ENCODE measurements at regions not wholly inside any gene's neighbourhood (a gene's known extent, or its start where the extent isn't known, plus 50 kb on each side); places are given as distances from the start of the nearest gene placed in this dataset.
"Not testable (repeated sequence)": the region's sequence is repeated elsewhere in the genome, so short reads cannot be mapped to it uniquely, and the experiment has no call there.

DNA sequence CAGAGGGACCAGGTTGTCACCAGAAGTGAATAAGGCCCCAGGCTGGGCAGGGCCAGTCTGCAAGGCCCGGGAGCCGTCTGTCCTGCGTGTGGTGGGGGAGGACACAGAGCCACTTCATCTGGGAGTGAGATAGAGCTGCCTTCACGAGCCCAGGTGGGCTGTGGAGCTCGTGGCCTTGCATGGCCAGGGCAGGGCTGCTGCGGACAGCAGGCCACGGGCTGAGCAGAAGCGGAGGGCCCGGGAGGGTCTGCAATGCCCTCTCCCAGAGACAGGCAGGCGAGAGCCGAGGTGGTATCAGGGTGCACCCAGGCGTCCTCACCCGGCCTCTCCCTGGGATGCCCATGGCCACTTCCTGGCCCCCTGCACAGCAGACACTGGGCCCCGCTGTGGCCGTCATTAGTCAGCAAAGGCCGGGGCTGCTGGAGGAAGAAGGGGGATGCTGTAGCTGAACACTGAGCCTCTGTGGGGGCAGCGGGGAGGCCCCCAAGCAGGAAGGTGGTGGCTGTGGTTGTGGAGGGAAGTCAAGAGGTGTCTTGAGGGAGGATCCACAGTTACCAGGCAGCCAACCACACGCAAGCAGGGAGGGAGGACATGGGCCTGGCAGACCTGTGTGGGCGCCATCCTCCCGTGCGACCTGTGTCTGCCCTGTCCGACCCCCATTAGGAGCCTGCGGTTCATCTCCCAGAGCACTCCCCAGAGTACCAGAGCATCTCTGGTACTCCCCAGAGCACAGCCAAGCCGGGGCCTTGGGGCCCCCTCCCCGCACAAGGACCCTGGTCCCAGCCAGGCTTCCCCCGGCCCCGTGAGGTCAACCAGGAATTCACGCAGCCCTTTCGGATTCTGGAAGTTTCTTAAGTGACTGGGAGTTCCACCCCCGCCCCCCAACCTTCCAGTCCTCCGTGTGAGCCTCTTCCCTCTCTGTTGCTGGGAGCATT, 1109.5 kb downstream of the BRD1 start:
- no peak for DNase-seq

DNA sequence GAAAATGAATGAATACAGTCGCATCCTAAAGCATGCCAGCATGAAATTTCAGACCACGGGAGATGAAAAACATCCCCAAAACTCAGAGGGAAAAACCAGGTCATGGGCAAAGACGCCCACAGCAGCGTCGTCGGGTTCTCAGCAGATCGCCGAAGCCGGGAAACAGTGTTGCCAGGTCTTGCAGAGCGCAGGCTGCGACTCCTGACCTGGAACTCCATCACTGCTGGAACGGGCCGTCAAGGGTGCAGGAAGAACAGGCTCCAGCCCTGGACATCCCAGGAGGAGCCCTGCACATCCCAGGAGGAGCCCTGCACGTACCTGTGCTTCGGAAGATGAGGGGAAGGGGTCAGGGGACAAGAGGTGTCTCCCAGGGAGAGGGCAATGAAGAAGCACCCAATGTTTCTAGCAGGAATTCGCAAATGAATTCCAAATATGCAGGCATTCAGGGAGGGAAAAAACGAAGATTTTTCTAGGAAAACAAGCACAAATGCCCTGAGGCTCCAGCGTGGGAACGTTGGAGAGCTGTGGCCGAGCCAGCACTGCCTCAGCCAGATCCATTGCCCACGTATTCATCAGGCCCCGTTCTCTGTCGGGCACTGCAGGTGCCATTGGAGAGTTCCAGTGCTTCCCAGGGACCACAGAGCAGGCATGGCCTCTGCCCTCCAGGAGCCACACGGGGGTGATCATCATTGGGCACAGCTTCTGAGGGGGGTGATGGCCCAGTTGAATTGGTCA, 1110.4 kb downstream of the BRD1 start:
- DNase-seq, result no peak

DNA sequence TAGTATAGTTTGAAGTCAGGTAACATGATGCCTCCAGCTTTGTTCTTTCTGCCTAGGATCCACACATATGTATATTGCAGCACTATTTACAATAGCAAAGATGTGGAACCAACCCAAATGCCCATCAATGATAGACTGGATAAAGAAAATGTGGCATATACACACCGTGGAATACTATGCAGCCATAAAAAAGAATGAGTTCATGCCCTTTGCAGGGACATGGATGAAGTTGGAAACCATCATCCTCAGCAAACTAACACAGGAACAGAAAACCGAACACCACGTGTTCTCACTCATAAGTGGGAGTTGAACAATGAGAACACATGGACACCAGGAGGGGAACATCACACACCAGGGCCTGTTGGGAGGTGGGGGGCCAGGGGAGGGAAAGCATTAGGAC, 1111.5 kb downstream of the BRD1 start:
- not testable (repeated sequence) for DNase-seq

DNA sequence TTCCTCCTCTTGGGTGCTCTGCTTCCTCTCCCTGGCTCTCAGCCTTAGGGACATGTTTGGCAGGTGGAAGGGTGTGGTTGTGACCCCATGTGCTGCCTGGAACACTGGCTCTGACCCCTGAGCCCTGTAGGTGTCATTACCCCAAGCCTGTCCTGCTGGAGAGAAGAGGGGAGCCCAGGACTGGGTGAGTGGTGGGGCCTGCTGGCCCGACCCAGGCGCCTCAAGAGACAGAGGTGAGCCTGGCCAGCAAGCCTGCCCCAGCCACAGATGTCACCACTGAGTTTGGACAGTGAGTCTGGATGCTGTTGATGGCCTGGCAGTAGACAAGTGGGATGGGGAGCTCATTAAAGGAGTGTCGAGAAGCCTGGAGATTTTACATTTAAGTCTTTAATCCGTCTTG, 1112.2 kb downstream of the BRD1 start:
- no peak for DNase-seq

DNA sequence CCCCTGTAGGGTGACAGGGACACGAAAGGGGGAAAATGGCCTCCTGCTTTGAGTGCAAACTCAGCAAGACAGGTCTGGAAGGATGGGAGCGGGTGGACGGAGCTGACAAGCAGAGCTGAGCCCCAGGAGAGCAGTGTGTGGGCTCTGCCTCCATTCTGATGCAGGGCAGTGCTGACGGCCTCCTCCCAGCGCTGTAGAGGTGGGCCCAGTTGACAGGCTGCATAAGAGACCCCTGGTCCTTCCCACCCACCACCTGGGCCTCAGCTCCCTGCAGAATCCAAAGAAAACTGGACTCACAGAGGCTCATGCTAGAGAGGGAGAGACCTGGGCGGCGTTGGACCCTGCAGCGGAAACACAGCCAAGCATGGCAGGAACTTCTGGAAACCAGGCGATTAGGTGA, 1113.4 kb downstream of the BRD1 start:
- no peak for DNase-seq

DNA sequence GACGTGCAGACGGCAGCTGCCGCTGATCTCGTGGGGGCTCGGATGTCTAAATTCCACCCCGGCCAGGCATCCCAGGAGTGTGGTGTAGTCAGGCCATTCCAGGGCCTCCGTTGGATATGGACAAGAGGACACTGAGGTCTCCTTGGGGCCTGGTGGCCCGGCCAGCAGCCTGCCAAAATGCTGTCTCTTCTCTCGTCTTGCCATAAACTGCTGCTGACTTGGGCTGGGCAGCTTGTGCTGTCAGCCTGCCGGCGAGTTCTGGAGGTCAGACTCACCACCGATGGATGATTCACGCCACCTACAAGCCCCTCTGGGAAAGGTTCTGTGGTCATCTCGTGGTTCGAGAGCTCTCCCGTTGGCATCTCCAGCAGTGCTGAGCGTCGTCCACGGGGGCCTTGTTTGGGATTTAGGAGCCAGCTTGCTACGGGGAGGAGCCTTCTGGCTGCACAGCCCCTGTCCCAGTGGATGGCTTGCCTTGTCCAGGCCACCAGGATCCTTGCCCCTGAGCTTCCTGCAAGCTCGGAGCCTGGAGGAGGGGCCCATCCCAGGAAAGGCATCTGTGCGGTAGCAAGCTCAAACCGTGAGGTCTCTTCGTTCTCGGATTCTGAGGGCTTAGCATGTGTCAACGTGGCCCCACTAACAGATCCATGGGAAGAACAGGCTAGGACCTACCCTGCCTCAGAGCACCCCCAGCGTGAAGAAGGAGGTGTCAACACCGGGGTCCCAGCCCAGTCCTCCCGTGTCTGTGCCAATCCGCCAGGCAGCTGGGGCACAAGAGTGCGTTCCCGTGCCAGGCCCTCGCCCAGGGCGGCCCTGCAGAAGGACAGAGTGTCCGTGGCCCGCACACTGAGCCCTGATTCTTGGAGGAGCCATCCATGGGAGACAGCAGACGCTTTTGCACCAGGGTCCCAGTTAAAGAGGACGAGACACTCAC, 1114.1 kb downstream of the BRD1 start:
- no peak for DNase-seq

DNA sequence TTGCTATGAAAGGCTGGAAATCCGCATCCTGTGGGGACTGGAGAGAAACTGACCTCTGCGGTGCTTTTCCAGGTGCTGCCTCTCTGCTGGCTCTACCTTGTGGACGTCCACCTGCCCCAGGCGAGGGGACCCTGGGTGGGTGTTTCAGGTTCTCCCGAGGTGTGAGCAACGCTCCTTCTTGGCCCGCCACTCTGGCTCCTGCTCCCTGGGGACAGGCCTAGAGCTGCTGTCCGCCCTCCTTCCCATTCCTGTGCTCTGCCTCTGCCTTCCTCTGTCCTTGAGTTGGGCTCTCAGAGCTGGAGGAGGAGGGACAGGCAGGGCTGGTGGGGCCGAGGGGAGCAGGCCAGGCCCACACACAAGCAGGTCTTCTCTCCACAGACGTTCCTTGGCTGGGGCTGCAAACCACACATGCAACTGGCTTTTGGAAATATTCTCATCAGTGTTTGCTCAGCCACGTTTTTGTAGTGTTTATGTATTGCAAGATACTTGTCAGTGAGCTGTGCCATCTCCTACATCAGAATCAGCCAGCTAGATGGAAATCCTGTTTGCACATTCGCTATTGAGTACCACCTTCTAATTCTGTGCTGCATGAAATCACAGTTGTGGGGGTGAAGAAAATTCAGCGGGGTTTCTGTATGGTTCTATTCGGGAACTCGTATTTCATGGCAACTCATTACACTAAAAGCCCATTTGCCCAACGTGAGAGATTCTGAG, 1115.0 kb downstream of the BRD1 start:
- DNase-seq, result no peak

DNA sequence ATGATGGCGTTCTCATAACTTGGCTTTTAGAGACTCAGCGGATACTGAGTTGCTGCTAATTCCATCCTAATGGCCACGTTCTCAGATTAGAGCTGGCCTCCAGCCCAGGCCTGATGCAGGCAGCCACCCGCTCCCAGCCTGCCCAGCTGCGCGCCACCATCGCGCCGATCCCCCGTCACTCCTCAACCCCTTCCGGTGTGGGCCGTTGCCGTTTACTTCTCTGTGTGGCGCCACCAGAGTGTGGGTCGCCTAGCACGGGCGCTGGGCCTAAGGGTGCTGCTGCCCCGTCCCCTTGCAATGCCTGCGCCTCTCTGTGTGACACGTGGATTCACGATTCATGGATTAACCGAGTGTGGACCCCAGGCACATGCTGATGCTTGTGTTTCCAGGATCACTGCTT, 1116.0 kb downstream of the BRD1 start:
- no peak for DNase-seq

DNA sequence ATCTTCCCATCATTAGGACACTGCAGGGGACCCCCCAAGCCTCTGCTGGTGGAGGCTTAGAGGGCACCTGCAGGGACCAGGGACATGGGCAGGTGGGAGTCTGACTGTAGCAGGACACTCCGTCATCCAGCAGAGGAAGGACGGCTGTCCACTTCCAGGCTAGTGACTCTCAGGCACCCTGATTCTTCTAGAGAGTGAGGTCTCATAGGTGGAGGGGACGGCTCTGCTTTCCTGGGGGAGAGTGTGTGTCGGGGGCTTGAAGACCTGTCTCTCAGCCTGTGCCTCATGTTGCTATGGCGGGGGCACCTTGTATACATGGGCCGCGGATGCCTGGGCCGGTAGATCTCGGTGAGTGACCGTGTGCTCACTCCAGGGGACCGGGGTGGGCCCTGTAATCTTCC, 1116.6 kb downstream of the BRD1 start:
- DNase-seq, result no peak

DNA sequence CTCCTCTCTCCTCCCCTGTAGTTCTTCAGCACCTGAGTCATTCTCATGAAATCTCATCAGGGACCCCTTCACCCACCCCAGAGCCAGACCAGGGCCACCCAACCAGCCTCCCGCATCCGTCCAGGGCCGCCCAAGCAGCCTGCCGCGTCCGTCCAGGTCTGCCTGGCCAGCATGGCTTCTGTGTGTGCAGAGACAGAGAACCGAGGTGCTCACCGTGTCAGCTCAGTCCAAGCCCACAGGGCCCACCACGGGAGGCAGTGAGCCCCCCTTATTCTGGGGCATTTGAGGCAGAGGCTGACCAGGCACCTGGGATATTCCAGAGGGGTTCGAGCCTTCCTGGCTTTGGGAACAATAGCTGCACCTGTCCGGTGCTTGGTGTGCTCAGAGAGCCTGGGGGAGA, 1117.3 kb downstream of the BRD1 start:
- no peak for DNase-seq

DNA sequence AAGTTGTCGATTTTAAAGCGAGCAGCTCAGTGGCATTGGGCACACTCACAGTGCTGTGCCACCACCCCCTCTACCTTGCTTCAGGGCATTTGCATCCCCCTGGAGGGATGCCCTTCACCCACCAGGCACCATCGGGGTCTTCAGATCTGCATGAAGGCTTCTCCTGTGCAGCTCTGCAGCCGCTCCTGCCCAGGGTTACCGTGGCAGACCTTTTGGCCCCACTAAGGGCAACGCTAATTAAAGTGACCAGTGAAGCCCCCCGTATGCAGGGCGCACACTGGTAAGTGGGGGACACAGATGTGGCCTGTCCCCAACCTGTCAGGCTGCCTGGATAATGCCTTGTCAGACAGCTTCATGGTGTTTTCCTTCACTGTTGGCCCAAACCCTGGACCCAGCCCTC, 1117.7 kb downstream of the BRD1 start:
- no peak for DNase-seq

DNA sequence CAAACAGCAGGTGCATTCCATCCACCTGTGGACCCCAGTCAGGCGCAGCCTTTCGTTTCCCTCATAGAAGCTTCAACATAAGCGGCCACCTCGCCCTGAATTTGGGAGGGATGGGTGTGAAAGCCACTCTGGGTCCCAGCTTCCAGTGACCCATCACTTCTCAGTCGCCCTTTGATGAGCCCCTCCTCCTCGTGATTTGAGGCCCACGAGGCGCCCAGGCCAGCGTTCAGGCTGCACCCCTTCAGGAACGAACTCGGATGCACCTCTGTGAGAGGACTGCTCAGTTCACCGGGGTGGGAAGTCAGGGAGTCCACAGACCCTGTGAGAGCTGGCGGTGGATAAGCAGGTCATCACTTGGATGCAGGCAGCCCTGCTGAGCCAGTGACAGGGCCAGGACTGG, 1118.2 kb downstream of the BRD1 start:
- DNase-seq, result no peak

DNA sequence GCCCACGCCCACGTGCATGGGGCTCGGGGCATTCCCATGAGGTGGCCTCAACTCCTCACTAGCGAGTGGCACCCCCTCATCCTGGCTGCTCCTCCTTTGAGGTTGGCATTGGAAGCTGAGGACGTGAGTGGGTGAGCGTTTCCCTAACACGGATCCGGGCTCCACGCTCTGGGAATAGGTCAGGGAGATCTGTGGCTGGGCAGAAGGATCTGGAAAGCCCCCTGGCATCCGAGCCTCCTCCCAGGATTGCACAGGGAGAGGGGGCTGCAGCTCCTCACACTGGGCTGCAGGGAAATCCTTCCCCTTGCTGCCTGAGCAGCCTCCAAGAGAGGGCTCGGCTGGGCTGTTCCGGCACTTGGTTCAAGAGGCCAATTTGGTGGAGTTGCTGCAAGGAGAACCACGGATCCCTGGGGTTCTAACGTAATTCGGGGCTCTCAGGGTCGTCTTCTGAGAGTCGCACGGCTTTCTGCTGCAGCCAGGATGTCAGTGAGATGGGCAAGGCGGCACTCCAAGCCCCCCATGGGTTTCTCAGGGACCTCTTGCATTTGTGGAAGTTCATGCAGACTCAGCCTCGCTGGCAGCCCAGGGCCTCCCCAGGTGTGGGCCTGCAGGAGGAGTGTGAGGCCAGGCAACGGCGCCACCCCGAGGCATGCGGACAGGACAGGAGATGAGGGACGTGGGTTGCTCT, 1119.0 kb downstream of the BRD1 start:
- DNase-seq, result no peak

DNA sequence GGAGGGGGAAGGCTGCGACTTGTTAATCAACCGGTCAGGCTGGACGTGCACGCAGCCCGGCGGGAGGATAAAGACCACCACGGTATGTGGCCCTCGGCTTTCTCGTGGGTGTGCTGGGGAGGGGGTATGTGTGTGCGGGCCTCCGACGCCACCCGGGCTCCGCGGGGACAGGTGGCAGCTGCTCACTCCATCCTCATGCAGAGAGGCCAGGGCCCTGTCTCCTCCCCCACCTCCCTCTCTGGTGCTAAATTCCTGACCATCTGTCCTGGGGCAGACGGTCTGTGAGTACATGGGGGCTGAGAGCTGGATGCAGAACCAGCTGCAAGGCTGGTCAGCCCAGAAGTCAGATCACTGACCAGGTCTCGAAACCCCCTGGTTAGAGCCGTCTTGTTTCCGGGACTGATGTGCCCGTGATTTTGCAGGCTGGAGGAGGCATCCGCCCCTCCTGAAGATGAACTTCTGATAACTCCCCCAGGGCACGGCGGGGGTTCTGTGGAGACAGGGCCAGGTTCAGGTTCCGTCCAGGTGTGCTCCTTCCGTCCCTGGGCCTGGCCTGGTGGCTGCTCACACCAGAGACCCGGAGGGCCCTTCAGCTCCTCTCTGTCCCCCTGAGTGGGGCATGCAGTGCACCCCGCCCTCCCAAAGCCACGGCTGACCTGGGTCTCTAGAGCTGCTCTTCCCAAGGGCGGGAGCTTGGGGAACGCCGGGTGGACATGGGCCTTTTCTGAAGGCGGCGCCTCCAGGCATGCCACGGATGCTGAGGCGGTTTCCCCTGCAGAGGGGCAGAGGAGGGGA, 1119.7 kb downstream of the BRD1 start:
- no peak for DNase-seq

DNA sequence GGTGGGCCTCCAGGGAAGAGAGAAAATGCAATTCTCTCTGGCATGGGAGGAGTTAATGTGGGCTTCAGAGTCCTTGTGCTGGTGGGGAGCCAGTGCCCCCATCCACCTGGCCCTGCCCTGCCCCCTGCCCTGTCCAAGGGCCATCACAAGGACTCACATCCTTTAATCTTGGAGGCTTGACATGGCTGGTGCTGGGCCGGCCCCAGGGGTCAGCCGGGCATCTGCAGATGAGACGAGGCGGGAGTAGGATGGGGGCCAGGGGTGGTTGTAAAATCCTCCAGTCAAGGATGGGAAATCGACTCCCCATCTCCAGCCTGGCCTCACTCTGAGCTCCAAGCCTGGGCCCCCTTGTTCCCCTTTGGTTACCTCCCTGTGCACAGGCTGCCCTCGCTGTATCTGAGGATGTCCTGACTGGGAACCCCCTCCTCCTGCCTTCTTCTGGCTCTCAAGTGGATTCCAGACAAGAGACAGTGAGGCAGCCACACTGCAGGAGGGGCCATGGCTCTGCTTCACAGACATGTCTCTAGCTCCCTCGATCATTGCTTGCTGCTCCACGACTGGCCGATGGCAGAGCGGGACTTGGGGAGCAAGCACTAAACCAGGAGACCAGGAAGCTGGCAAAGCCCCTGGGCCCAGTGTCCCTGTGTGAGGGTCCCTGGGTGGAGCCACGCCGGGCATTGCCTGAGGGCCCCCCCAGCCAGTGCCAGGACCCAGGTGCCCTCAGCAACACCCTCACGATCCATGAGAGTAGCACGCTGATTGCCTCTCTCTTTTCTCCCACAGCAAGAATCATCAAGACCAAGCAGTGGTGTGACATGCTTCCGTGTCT, 1120.5 kb downstream of the BRD1 start:
- no peak for DNase-seq

DNA sequence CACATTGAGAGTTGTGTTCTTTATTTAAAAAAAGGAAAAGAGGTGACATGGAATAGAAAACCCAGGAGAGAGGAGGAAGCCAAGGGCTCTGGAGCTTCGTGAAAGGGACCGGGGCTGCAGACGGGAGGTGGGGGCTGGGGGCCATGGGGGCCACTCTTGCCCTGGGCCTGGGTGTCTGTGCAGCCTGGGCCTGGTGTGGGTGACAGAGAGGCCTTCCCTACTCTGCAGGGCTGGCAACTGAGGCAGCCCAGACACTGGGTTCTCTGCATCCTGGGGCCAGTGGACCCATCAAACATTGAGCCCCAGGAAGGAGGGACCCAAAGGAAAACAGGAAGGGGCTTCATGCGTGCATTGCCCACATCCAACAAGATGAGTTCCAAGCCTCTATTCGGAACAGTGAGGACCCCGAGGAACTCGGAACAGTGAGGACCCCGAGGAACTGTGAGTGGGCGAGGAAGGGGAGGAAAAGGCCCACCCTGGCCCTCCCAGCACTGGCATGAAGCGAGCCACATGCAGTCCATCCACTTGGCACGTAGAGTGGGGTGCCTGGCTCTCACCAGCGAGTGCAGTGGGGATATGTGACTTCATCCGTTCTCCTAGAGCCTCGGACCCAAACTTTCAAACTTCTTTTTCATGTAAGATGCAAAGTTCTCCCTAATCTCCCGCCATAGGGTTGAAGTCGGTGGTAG, 1121.6 kb downstream of the BRD1 start:
- DNase-seq, result no peak

DNA sequence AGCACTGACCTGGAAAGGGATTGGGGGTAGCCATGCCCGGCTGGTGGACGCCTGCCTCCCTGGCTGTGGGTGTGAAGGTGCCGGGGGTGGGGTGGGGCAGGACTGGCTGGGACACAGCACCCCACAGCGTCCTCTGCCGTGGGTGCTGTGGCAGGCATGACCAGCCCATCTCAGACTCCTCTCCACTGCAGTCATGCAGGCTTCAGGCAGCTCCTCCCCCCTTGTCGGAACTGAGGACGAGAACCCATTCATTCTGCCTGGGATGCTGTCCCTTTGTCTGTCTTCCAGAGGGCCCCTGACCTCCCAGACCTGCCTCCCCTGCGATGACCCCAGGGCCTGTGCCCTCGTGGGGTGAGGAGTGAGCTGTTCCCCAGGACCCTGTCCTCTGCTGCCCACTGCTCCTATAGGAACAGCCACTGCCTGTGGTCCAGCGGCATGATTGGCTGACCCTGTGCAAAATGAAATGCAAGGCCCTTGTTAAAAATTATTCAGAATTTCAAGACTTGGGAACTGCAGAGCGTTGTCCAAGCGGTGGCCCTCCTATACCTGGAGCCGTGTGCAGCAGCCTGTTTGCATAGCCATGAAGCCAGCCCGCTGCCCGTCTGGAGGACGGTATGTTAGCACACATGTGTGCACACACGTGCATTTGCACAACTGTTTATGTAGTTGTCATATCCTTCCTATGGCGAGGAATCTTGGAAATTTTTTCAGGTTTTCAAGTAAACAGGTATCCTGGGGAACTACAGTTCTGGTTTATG, 1122.3 kb downstream of the BRD1 start:
- DNase-seq, result no peak

DNA sequence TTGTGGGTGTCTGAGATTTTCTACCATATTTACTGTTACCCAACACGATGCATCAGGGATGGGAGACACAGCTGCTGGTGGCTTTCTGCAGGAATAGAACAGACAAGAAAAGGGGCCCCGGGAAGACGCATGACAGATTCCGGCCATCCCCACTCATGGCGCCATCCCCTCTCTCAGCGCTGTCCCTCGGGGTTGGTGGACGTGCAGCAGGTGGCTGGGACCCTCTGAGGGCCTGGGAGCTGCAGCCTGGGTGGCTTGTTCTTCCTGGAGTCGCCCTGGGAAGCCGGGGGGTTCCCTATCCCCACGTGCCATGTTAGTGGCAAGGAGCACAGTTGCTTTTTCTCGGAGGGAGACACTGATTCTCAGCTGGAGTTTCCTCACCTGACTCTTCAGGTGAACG, 1123.3 kb downstream of the BRD1 start:
- DNase-seq, result no peak
